RWPE2 (cell line): ENCODE measurements at regions not wholly inside any gene's neighbourhood (a gene's known extent, or its start where the extent isn't known, plus 50 kb on each side); places are given as distances from the start of the nearest gene placed in this dataset.

Experiments
- ATAC-seq: fragments of 200-7000 bp; cut with Tn5 transposase; 3 replicates; pipeline ENCODE4 v1.9.1; 2021; ENCODE audit warnings: low read depth
- DNase-seq: peaks from one replicate; pipeline ENCODE4 v3.0.0-alpha.2; 2020; ENCODE audit warnings: low spot score
- H3K27ac ChIP-seq: fragments of 450-650 bp; 2 replicates; pipeline ENCODE4 v1.5.1; 2017; ENCODE audit warnings: mild to moderate bottlenecking; ENCODE audit not compliant: poor library complexity, severe bottlenecking
- H3K27me3 ChIP-seq: fragments of 250-450 bp; sonication (Bioruptor Pico); 2 replicates; pipeline ENCODE4 v1.5.1; 2021; ENCODE audit warnings: mild to moderate bottlenecking, moderate library complexity; ENCODE audit not compliant: insufficient read depth, poor library complexity, severe bottlenecking
- H3K36me3 ChIP-seq: fragments of 250-450 bp; sonication (Bioruptor Pico); 2 replicates; pipeline ENCODE4 v1.5.1; 2020; ENCODE audit warnings: low read depth, mild to moderate bottlenecking, moderate library complexity
- H3K4me1 ChIP-seq: fragments of 250-450 bp; sonication (Bioruptor Pico); 2 replicates; pipeline ENCODE4 v1.5.1; 2021; ENCODE audit warnings: mild to moderate bottlenecking, moderate library complexity; ENCODE audit not compliant: insufficient read depth, poor library complexity, severe bottlenecking
- H3K4me3 ChIP-seq: fragments of 250-450 bp; sonication (Bioruptor Pico); 2 replicates; pipeline ENCODE4 v1.5.1; 2021; ENCODE audit warnings: mild to moderate bottlenecking, moderate library complexity; ENCODE audit not compliant: severe bottlenecking
- H3K9me3 ChIP-seq: fragments of 250-450 bp; sonication (Bioruptor Pico); 2 replicates; pipeline ENCODE4 v1.5.1; 2021; ENCODE audit warnings: mild to moderate bottlenecking, moderate library complexity; ENCODE audit not compliant: severe bottlenecking
- TF ChIP-seq, protein P1 (sequence below): fragments of 450-650 bp; IDR thresholded peaks from one replicate; pipeline ENCODE4 v1.5.1; 2017; ENCODE audit warnings: mild to moderate bottlenecking, moderate library complexity; ENCODE audit not compliant: poor library complexity, severe bottlenecking

DNA sequence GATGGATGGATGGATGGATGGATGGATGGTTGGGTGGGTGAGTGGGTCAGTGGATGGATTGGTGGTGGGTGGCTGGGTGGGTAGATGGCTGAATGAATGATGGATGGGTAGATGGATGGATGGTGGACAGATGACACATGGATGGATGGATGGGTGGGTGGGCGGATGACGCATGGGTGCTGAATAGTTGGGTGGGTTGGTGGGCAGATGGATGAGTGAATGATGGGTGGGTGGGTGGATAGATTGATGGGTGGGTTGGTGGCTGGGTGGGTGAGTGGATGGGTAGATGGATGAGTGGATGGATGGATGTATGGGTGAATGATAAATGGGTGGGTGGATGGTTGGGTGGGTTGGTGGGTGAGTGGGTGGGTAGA lies 69.9 kb upstream of the NKX1-1 start:
- Histone ChIP-seq H3K27ac (no peak overlapping the region), H3K27me3 (peaks cover 16% of the 10 kb centered on the region), H3K4me1 (no peaks in the 10 kb centered on the region), H3K4me3 (no peak overlapping the region), H3K9me3 (no peaks in the 10 kb centered on the region), H3K36me3 (no peaks in the 10 kb centered on the region)
- TF ChIP-seq, protein P1, sequence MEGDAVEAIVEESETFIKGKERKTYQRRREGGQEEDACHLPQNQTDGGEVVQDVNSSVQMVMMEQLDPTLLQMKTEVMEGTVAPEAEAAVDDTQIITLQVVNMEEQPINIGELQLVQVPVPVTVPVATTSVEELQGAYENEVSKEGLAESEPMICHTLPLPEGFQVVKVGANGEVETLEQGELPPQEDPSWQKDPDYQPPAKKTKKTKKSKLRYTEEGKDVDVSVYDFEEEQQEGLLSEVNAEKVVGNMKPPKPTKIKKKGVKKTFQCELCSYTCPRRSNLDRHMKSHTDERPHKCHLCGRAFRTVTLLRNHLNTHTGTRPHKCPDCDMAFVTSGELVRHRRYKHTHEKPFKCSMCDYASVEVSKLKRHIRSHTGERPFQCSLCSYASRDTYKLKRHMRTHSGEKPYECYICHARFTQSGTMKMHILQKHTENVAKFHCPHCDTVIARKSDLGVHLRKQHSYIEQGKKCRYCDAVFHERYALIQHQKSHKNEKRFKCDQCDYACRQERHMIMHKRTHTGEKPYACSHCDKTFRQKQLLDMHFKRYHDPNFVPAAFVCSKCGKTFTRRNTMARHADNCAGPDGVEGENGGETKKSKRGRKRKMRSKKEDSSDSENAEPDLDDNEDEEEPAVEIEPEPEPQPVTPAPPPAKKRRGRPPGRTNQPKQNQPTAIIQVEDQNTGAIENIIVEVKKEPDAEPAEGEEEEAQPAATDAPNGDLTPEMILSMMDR: no peak
- no peak for DNase-seq
- ATAC-seq: no peak

DNA sequence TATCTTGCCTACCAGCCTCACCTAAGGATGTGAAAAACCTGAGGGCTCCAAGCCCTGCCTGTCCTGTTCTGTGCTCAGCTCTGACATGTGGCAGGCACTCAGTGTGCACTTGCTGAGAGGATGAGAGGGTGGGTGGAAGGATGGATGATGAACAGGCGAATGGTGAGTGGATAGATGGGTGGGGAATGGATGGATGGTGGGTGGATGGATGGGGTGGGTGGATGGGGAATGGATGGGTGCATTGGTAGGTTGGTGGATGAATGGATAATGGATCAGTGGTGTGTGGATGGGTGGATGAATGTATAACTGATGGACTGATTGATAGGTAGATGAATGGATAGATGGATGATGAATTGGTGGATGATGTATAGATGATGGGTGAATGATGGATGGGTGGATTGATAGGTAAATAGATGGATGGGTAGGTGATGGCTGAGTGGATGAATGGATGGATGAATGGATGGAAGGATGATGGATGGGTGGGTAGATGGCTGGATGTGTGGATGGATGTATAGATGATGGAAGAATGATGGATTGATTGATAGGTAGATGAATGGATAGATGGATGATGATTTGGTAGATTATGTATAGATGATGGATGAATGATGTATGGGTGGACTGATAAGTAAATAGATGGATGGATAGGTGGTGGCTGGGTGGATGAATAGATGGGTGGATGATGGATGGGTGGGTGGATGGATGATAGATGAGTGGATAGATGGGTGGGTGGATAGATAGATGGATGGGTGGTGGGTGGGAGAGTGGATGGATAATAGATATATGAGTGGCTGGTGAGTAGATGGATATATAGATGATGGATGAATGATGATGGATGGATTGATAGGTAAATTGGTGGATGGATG lies 69.3 kb upstream of the NKX1-1 start:
- no peaks in the 10 kb centered on the region for H3K9me3 ChIP-seq
- H3K27ac ChIP-seq: no peak overlapping the region
- TF ChIP-seq, protein P1: no peak
- ATAC-seq (no peak), DNase-seq (no peak)
- H3K4me3 ChIP-seq: no peak overlapping the region
- no peaks in the 10 kb centered on the region for H3K36me3 ChIP-seq
- peaks cover 22% of the 10 kb centered on the region for H3K27me3 ChIP-seq
- no peaks in the 10 kb centered on the region for H3K4me1 ChIP-seq

DNA sequence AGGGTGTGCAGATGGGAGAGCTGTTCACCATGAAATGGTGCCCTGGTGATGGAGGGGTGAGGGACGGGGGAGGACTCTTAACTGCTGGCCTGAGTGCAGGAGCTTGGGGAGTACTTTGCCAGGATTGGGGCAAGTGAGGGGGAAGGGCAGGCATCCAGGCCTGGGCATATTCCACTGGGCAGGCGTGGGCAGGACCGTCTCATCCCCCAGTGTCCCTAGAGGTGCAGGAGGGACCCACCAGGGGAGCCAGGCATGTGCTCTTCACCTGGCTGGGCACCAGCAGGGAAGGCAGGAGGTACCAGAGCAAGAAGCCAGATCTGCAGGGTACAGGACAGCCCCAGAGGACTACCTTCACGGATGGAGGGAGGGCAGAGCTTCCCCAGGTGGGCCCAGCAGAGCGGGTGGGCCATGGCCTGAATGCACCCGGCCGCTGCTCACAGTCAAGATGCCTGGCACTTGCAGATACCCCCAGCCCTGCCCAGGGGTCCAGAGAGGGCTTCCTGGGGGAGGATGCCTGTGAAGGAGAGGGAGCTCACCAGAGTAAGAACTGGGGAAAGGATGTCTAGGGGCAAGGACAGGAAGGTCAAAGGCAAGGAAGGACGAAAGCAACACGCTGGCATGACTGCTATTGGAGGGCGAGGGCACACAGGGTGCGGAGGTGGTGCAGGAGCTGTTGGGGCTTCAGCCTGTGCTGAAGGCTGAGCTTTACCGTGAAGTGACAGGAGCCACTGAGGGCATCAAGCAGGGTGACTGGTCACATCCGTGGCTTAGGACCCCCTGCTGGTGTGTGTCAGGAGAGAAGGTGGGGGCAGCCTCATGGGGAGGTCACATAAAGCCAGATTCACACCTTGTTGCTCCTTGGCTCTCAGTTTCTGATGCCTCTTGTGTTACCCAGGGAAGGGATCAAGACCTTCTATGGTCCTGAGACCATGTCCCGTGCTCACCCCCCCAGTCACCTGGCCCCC lies 68.2 kb upstream of the NKX1-1 start:
- no peak overlapping the region for H3K4me3 ChIP-seq
- no peaks in the 10 kb centered on the region for H3K36me3 ChIP-seq
- DNase-seq (no peak), ATAC-seq (no peak)
- TF ChIP-seq, protein P1: no peak
- peaks cover 22% of the 10 kb centered on the region for H3K27me3 ChIP-seq
- no peaks in the 10 kb centered on the region for H3K9me3 ChIP-seq
- H3K4me1 ChIP-seq: no peaks in the 10 kb centered on the region
- no peak overlapping the region for H3K27ac ChIP-seq

DNA sequence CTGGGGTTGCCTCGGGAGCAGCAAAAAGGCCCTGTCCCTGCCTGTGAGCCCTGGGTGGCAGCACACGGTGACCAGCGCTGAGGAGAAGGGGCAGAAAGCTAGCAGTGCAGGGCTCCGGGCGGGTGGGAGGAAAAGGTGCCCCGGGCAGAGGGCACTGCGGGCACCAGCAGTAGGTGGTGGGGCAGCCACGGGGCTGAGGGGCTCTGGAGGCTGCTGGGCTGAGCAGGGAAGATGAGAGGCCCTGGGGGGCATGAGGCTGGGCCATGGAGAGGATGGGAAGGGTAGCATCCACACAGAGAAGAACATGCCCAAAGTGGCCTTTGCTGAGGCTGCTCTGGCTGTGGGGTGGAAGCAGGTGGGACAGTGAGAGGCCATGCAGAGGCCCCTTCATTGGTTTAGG lies 67.5 kb upstream of the NKX1-1 start:
- DNase-seq (no peak), ATAC-seq (no peak)
- TF ChIP-seq, protein P1: no peak
- Histone ChIP-seq H3K9me3 (no peaks in the 10 kb centered on the region), H3K4me1 (no peaks in the 10 kb centered on the region), H3K4me3 (no peak overlapping the region), H3K27ac (no peak overlapping the region), H3K36me3 (no peaks in the 10 kb centered on the region), H3K27me3 (peaks cover 22% of the 10 kb centered on the region)
